A549 (cell line): ENCODE measurements at regions not wholly inside any gene's neighbourhood (a gene's known extent, or its start where the extent isn't known, plus 50 kb on each side); places are given as distances from the start of the nearest gene placed in this dataset.

Experiments used
- ATAC-seq, 2 experiments: fragments of 200-7000 bp in 1 of 2; fragments of >200 bp in 1 of 2; cut with Nextera tagmentation in 1 of 2; cut with Tn5 transposase in 1 of 2; 3 replicates each; pipeline versions ENCODE4 v1.8.0 to v1.9.1; 2018 to 2020; ENCODE audit warnings: mild to moderate bottlenecking in 1 of 2, moderate library complexity in 1 of 2
- CTCF ChIA-PET: fragments of 300-600 bp; sonication (Branson Sonifier 250); formaldehyde crosslinking; extraction: SDS; loops from one replicate; lab custom pipeline; 2021; ENCODE audit warnings: antibody characterized with exemption, inconsistent platforms; lab: Yijun Ruan, JAX
- POLR2A ChIA-PET: fragments of 350-600 bp; formaldehyde crosslinking; extraction: SDS; loops from one replicate; lab custom pipeline; 2021; ENCODE audit warnings: antibody characterized with exemption, inconsistent platforms; lab: Yijun Ruan, JAX
- DNase-seq, 2 experiments: peaks; one replicate each; pipeline versions ENCODE4 v3.0.0 to v3.0.0-alpha.2; 2011 to 2016; ENCODE audit warnings: low read depth in 1 of 2, low spot score in 1 of 2
- FAIRE-seq: peaks from 2 replicates; lab custom pipeline; 2011; peaks lifted over from hg19 to GRCh38; lab: Jason Lieb, UNC
- H3K27ac ChIP-seq, 2 experiments: fragments of >200 bp; sonication (Bioruptor Twin); formaldehyde crosslinking; 3 replicates each; pipeline ENCODE4 v1.5.1; 2016 to 2017
- H3K4me1 ChIP-seq: fragments of >200 bp; sonication (Bioruptor Twin); formaldehyde crosslinking; 3 replicates; pipeline ENCODE4 v1.6.1; 2016
- H3K4me2 ChIP-seq: fragments of >200 bp; sonication (Bioruptor Twin); formaldehyde crosslinking; 3 replicates; pipeline ENCODE4 v1.6.1; 2016
- H3K4me3 ChIP-seq: fragments of >200 bp; sonication (Bioruptor Twin); formaldehyde crosslinking; 3 replicates; pipeline ENCODE4 v1.5.1; 2016
- H3K9me3 ChIP-seq: fragments of >200 bp; sonication (Bioruptor Twin); formaldehyde crosslinking; 3 replicates; pipeline ENCODE4 v1.6.1; 2016
- BCL3 ChIP-seq: fragments of >200 bp; sonication (Bioruptor Twin); formaldehyde crosslinking; IDR thresholded peaks from 3 replicates; pipeline ENCODE4 v1.6.1; 2016
- CBX8 ChIP-seq: fragments of 200-600 bp; sonication (generic); IDR thresholded peaks from 2 replicates; pipeline ENCODE4 v1.6.1; 2016
- CHD4 ChIP-seq: fragments of 200-600 bp; sonication (generic); IDR thresholded peaks from 2 replicates; pipeline ENCODE4 v1.6.1; 2016; ENCODE audit warnings: antibody characterized with exemption, mild to moderate bottlenecking, borderline replicate concordance
- EP300 ChIP-seq, 2 experiments: fragments of >200 bp; sonication (Bioruptor Twin); formaldehyde crosslinking; IDR thresholded peaks; 2 replicates in 1 of 2; 3 replicates in 1 of 2; pipeline ENCODE4 v1.6.1; 2016 to 2017
- ESRRA ChIP-seq: fragments of 150-350 bp; IDR thresholded peaks from 2 replicates; pipeline ENCODE4 v1.6.1; 2014; ENCODE audit warnings: mild to moderate bottlenecking, low read length, borderline replicate concordance
- FOSB ChIP-seq: fragments of 250-450 bp; sonication (Bioruptor Pico); IDR thresholded peaks from 2 replicates; pipeline ENCODE4 v1.5.0; 2020; ENCODE audit warnings: mild to moderate bottlenecking, moderate library complexity
- GATA3 ChIP-seq: IDR thresholded peaks from 2 replicates; pipeline ENCODE4 v1.6.1; 2012; ENCODE audit warnings: borderline replicate concordance
- HEYL ChIP-seq: fragments of 250-450 bp; sonication (Bioruptor Pico); IDR thresholded peaks from 2 replicates; pipeline ENCODE4 v1.8.0; 2021; ENCODE audit warnings: mild to moderate bottlenecking, moderate library complexity
- JUNB ChIP-seq: fragments of >200 bp; sonication (Bioruptor Twin); formaldehyde crosslinking; IDR thresholded peaks from 2 replicates; pipeline ENCODE4 v1.6.1; 2016
- KDM1A ChIP-seq: fragments of 200-600 bp; sonication (generic); IDR thresholded peaks from 2 replicates; pipeline ENCODE4 v1.6.1; 2016; ENCODE audit warnings: low read depth, mild to moderate bottlenecking
- MAFK ChIP-seq: fragments of 450-650 bp; IDR thresholded peaks from 2 replicates; pipeline ENCODE4 v1.6.1; 2014; ENCODE audit not compliant: partially characterized antibody
- MYC ChIP-seq: IDR thresholded peaks from 2 replicates; pipeline ENCODE4 v1.6.1; 2012; ENCODE audit warnings: mild to moderate bottlenecking, inconsistent platforms, low read length, improper control_type of control experiment, borderline replicate concordance
- NFE2L2 ChIP-seq: fragments of 150-350 bp; conservative IDR thresholded peaks from 2 replicates; pipeline ENCODE4 v1.6.1; 2014; ENCODE audit warnings: low read length
- NR3C1 ChIP-seq: fragments of >200 bp; sonication (Bioruptor Twin); formaldehyde crosslinking; IDR thresholded peaks from 3 replicates; pipeline ENCODE4 v1.6.1; 2017
- PHF8 ChIP-seq: fragments of 200-600 bp; sonication (generic); IDR thresholded peaks from 2 replicates; pipeline ENCODE4 v1.6.1; 2016; ENCODE audit warnings: low read depth, mild to moderate bottlenecking, antibody characterized with exemption, moderate library complexity, borderline replicate concordance
- RAD21 ChIP-seq, 2 experiments: fragments of >200 bp in 1 of 2; sonication (Bioruptor Twin) in 1 of 2; formaldehyde crosslinking in 1 of 2; IDR thresholded peaks in 1 of 2; conservative IDR thresholded peaks in 1 of 2; 2 replicates in 1 of 2; 3 replicates in 1 of 2; pipeline ENCODE4 v1.6.1; 2012 to 2018; ENCODE audit warnings: inconsistent platforms in 1 of 2
- RARB ChIP-seq: fragments of 250-450 bp; sonication (Bioruptor Pico); IDR thresholded peaks from 2 replicates; pipeline ENCODE4 v1.8.0; 2021; ENCODE audit warnings: mild to moderate bottlenecking, moderate library complexity
- RCOR1 ChIP-seq: fragments of 150-350 bp; IDR thresholded peaks from 2 replicates; pipeline ENCODE4 v1.6.1; 2014; ENCODE audit warnings: antibody characterized with exemption, low read length, low read depth
- RFX5 ChIP-seq: fragments of 450-650 bp; IDR thresholded peaks from 2 replicates; pipeline ENCODE4 v1.7.1; 2014; ENCODE audit warnings: antibody characterized with exemption, mild to moderate bottlenecking, moderate library complexity
- RNF2 ChIP-seq: fragments of 200-600 bp; sonication (generic); IDR thresholded peaks from 2 replicates; pipeline ENCODE4 v1.6.1; 2016; ENCODE audit warnings: low read depth, mild to moderate bottlenecking, antibody characterized with exemption, moderate library complexity, borderline replicate concordance
- SMC3 ChIP-seq: fragments of >200 bp; sonication (Bioruptor Twin); formaldehyde crosslinking; IDR thresholded peaks from 3 replicates; pipeline ENCODE4 v1.6.1; 2018; ENCODE audit warnings: inconsistent platforms
- SREBF2 ChIP-seq: fragments of 450-650 bp; IDR thresholded peaks from 2 replicates; pipeline ENCODE4 v1.6.1; 2014; ENCODE audit warnings: mild to moderate bottlenecking, moderate library complexity
- TFCP2L1 ChIP-seq: fragments of 250-450 bp; sonication (Bioruptor Pico); IDR thresholded peaks from 2 replicates; pipeline ENCODE4 v1.5.0; 2021; ENCODE audit warnings: mild to moderate bottlenecking
- ZFP36 ChIP-seq: fragments of 450-650 bp; IDR thresholded peaks from 2 replicates; pipeline ENCODE4 v1.6.1; 2014; ENCODE audit warnings: borderline replicate concordance; ENCODE audit not compliant: partially characterized antibody
- ZSCAN20 ChIP-seq: fragments of 250-450 bp; sonication (Bioruptor Pico); IDR thresholded peaks from 2 replicates; pipeline ENCODE4 v1.8.0; 2022; ENCODE audit warnings: mild to moderate bottlenecking, moderate library complexity
- WGBS: methylation state at CpG from one replicate; pipeline ENCODE4 v1.1.6; 2017; ENCODE audit errors: missing lambda C conversion rate; 5-methylcytosine and 5-hydroxymethylcytosine counted together
- TF ChIP-seq, protein P1 (sequence below): fragments of 150-350 bp; IDR thresholded peaks from 2 replicates; pipeline ENCODE4 v1.6.1; 2014; ENCODE audit warnings: low read depth, mild to moderate bottlenecking, low read length

DNA sequence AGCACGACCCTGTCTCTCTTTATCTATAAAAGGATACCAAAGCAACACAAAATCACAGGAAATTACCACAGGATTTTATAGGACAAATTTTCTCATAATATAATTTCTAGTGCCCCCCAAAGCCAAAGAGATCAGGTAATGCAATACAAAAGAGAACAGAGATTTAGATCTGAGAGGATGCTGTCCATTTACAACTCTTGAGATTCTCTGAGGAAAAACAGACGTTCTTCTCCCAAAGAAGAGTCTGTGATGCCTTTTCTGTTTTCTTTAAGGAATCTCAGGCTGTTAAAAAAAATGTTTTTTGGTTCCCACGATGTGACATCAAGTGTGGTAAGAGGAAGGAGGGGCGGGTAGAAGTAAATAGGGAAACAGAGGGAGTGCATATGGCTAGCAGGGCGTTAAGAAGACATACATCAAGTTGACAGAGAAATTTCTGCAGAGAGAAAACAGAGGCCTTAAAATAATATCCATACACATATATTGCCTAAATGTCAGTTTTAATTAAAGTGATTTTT is 274.7 kb downstream of the YTHDC2 start:
- DNase-seq = no peak
- Histone ChIP-seq H3K4me1 (no peaks in the 10 kb centered on the region), H3K27ac (no peak overlapping the region), H3K4me2 (no peak overlapping the region), H3K4me3 (no peak overlapping the region), H3K9me3 (no peaks in the 10 kb centered on the region)
- 2% methylated on average over 5 of the region's 5 CpGs for WGBS
- POLR2A ChIA-PET = no interaction called here
- TF ChIP-seq SREBF2 (no peak), RARB (CRISPR knock-in tag) (no peak), MYC (no peak), ZFP36 (no peak), SMC3 (no peak), JUNB (no peak), NR3C1 (no peak), RAD21 (conservative IDR thresholded peaks at IDR 0.05 in 1 of 2, IDR thresholded peaks at IDR 0.05 in 1 of 2) (no peak), EP300 (IDR thresholded peaks at IDR 0.05) (no peak), PHF8 (no peak), CHD4 (no peak), MAFK (no peak), FOSB (CRISPR knock-in tag) (no peak), RNF2 (no peak), ESRRA (no peak), RFX5 (no peak)
- FAIRE-seq = no peak
- CTCF ChIA-PET = interaction anchor here (1.9 kb wide), 1 partner anchor 11 kb away, joined by 8 read pairs; no protein-coding TSS in a partner anchor
- ATAC-seq = no peak

GRCh38 chr5:113789769-113790168 is 276.3 kb downstream of the YTHDC2 start:
- WGBS = 28% methylated on average over 3 of the region's 3 CpGs
- no peaks in the 10 kb centered on the region for H3K4me1 ChIP-seq
- no peak for DNase-seq
- no peak overlapping the region for H3K4me2 ChIP-seq
- ChIA-PET CTCF (interaction anchor here (1.9 kb wide), 1 partner anchor 10 kb away, joined by 8 read pairs; no protein-coding TSS in a partner anchor), POLR2A (no interaction called here)
- ATAC-seq = no peak
- FAIRE-seq = no peak
- TF ChIP-seq KDM1A (no peak), JUNB (no peak), RCOR1 (no peak), FOSB (CRISPR knock-in tag) (no peak), TFCP2L1 (CRISPR knock-in tag) (no peak), PHF8 (no peak), NR3C1 (no peak), ESRRA (no peak), NFE2L2 (no peak), SMC3 (no peak), GATA3 (no peak), HEYL (CRISPR knock-in tag) (no peak), RNF2 (no peak), ZSCAN20 (no peak), CBX8 (no peak), BCL3 (no peak)
- TF ChIP-seq, protein P1, sequence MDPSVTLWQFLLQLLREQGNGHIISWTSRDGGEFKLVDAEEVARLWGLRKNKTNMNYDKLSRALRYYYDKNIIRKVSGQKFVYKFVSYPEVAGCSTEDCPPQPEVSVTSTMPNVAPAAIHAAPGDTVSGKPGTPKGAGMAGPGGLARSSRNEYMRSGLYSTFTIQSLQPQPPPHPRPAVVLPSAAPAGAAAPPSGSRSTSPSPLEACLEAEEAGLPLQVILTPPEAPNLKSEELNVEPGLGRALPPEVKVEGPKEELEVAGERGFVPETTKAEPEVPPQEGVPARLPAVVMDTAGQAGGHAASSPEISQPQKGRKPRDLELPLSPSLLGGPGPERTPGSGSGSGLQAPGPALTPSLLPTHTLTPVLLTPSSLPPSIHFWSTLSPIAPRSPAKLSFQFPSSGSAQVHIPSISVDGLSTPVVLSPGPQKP = no peak
- H3K9me3 ChIP-seq = no peaks in the 10 kb centered on the region
- no peak overlapping the region for H3K4me3 ChIP-seq
- no peak overlapping the region for H3K27ac ChIP-seq
